Ectodermal cell (in vitro differentiated cells): ENCODE measurements at regions not wholly inside any gene's neighbourhood (a gene's known extent, or its start where the extent isn't known, plus 50 kb on each side); places are given as distances from the start of the nearest gene placed in this dataset.

Experiments
- H3K27ac ChIP-seq: 2 replicates; pipeline ENCODE4 v1.7.0; 2013; ENCODE audit warnings: mild to moderate bottlenecking, low read depth, low read length; ENCODE audit not compliant: insufficient read depth, poor library complexity, severe bottlenecking
- H3K27me3 ChIP-seq: 2 replicates; pipeline ENCODE4 v1.7.0; 2013; ENCODE audit warnings: mild to moderate bottlenecking, low read length; ENCODE audit not compliant: insufficient read depth, control insufficient read depth, poor library complexity, severe bottlenecking
- H3K36me3 ChIP-seq: one replicate; pipeline ENCODE4 v1.7.0; 2013; ENCODE audit warnings: low read length; ENCODE audit not compliant: control insufficient read depth, insufficient read depth
- H3K4me1 ChIP-seq: one replicate; pipeline ENCODE4 v1.7.0; 2013; ENCODE audit warnings: low read length; ENCODE audit not compliant: control insufficient read depth, insufficient read depth
- H3K4me3 ChIP-seq: 2 replicates; pipeline ENCODE4 v1.7.0; 2013; ENCODE audit warnings: low read depth, low read length, control low read depth; ENCODE audit not compliant: insufficient read depth
- H3K9me3 ChIP-seq: 2 replicates; pipeline ENCODE4 v1.7.0; 2013; ENCODE audit warnings: mild to moderate bottlenecking, low read length, moderate library complexity; ENCODE audit not compliant: control insufficient read depth
- WGBS, 2 experiments: methylation state at CpG; one replicate each; pipeline ENCODE4 v1.1.7; 2013; ENCODE audit warnings: missing lambda C conversion rate in 2 of 2; 5-methylcytosine and 5-hydroxymethylcytosine counted together

GRCh38 chr2:23220513-23221094, 164.4 kb upstream of the KLHL29 start:
- no peaks in the 10 kb centered on the region for H3K36me3 ChIP-seq
- H3K27me3 ChIP-seq = no peaks in the 10 kb centered on the region
- no peaks in the 10 kb centered on the region for H3K4me1 ChIP-seq
- no peak overlapping the region for H3K4me3 ChIP-seq
- WGBS, 2 experiments = 83 to 100% methylated on average over 1 of the region's 2 CpGs
- no peak overlapping the region for H3K27ac ChIP-seq
- no peaks in the 10 kb centered on the region for H3K9me3 ChIP-seq

DNA sequence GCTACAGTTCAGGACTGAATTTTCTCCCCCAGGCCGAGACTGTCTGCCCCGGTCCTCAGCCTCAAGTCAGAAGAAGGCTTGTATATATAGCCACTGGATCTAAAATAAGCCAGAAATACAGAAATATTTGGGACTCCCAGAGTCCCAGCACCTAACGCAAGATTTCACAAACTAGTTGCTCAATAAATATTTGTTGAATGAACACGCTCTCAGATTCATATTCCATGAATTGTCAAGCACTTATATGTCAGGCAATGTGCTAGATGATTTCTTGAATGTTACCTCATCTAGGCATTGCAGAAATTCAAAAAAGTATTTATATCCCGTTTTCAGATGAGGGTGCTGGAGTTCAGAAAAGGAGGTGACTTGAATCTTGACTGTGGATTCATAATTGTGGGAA, 163.7 kb upstream of the KLHL29 start:
- Histone ChIP-seq H3K36me3 (no peaks in the 10 kb centered on the region), H3K9me3 (no peaks in the 10 kb centered on the region), H3K4me1 (no peaks in the 10 kb centered on the region), H3K27ac (no peak overlapping the region), H3K27me3 (no peaks in the 10 kb centered on the region), H3K4me3 (no peak overlapping the region)
- WGBS, 2 experiments = 90 to 100% methylated on average over 3 to 5 of the region's 5 CpGs

GRCh38 chr2:23221901-23222300, 163.1 kb upstream of the KLHL29 start:
- Histone ChIP-seq H3K4me1 (no peaks in the 10 kb centered on the region), H3K27ac (no peak overlapping the region), H3K36me3 (no peaks in the 10 kb centered on the region), H3K4me3 (no peak overlapping the region), H3K27me3 (no peaks in the 10 kb centered on the region), H3K9me3 (no peaks in the 10 kb centered on the region)
- 92 to 94% methylated on average over 4 of the region's 4 CpGs for WGBS, 2 experiments

DNA sequence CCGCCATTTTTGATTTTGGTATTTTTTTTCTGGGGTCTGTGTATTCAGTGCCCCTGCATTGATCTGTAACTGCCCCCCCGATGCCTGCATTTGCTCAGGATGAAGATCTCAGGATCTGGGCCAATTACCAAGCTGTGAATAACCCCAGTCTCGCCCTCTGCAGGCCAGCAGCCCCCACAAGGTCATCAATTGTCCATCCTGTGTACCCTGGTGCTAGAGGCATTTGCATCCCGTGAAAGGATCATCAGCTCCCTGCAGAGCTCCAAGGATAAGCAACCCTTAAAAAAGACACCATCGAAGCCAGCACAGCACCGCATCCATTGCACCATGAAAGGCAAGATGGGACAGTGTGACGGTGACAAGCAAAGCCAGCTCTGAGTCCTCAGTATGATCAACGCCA, 154.1 kb upstream of the KLHL29 start:
- WGBS, 2 experiments = 41 to 43% methylated on average over 8 of the region's 8 CpGs
- H3K4me1 ChIP-seq = peaks cover 6% of the 10 kb centered on the region
- H3K36me3 ChIP-seq = no peaks in the 10 kb centered on the region
- no peak overlapping the region for H3K27ac ChIP-seq
- H3K9me3 ChIP-seq = no peaks in the 10 kb centered on the region
- no peak overlapping the region for H3K4me3 ChIP-seq
- H3K27me3 ChIP-seq = no peaks in the 10 kb centered on the region

GRCh38 chr2:23231865-23232264, 153.1 kb upstream of the KLHL29 start:
- WGBS, 2 experiments = 95 to 96% methylated on average over 7 of the region's 7 CpGs
- Histone ChIP-seq H3K9me3 (no peaks in the 10 kb centered on the region), H3K27me3 (no peaks in the 10 kb centered on the region), H3K4me1 (peaks cover 6% of the 10 kb centered on the region), H3K4me3 (no peak overlapping the region), H3K27ac (no peak overlapping the region), H3K36me3 (no peaks in the 10 kb centered on the region)

GRCh38 chr2:23235292-23235691, 149.7 kb upstream of the KLHL29 start:
- no peak overlapping the region for H3K27ac ChIP-seq
- no peaks in the 10 kb centered on the region for H3K36me3 ChIP-seq
- no peaks in the 10 kb centered on the region for H3K9me3 ChIP-seq
- no peak overlapping the region for H3K4me3 ChIP-seq
- H3K27me3 ChIP-seq = no peaks in the 10 kb centered on the region
- WGBS, 2 experiments = 97 to 100% methylated on average over 2 of the region's 2 CpGs
- H3K4me1 ChIP-seq = peaks cover 6% of the 10 kb centered on the region

GRCh38 chr2:23235736-23236135, 149.2 kb upstream of the KLHL29 start:
- no peaks in the 10 kb centered on the region for H3K9me3 ChIP-seq
- 93 to 95% methylated on average over 6 of the region's 6 CpGs for WGBS, 2 experiments

GRCh38 chr2:23237147-23237546, 147.8 kb upstream of the KLHL29 start:
- Histone ChIP-seq H3K27ac (no peak overlapping the region), H3K4me3 (no peak overlapping the region), H3K27me3 (no peaks in the 10 kb centered on the region), H3K9me3 (no peaks in the 10 kb centered on the region), H3K4me1 (peaks cover 5% of the 10 kb centered on the region), H3K36me3 (no peaks in the 10 kb centered on the region)
- WGBS, 2 experiments = 96% methylated on average over 7 of the region's 7 CpGs

More at GRCh38 chr2:23235736-23236135, 149.2 kb upstream of the KLHL29 start:
- peaks cover 5% of the 10 kb centered on the region for H3K4me1 ChIP-seq
- H3K4me3 ChIP-seq = no peak overlapping the region
- no peaks in the 10 kb centered on the region for H3K36me3 ChIP-seq
- H3K27me3 ChIP-seq = no peaks in the 10 kb centered on the region
- no peak overlapping the region for H3K27ac ChIP-seq

GRCh38 chr2:23238011-23238657, 146.8 kb upstream of the KLHL29 start:
- H3K36me3 ChIP-seq = no peaks in the 10 kb centered on the region
- H3K4me1 ChIP-seq = peaks cover 5% of the 10 kb centered on the region
- H3K27me3 ChIP-seq = no peaks in the 10 kb centered on the region
- H3K27ac ChIP-seq = no peak overlapping the region
- no peaks in the 10 kb centered on the region for H3K9me3 ChIP-seq
- H3K4me3 ChIP-seq = no peak overlapping the region
- 89 to 91% methylated on average over 4 of the region's 4 CpGs for WGBS, 2 experiments

- no peaks in the 10 kb centered on the region for H3K9me3 ChIP-seq
- 95 to 96% methylated on average over 8 of the region's 8 CpGs for WGBS, 2 experiments
- no peaks in the 10 kb centered on the region for H3K27me3 ChIP-seq
- H3K27ac ChIP-seq = no peak overlapping the region
- H3K4me1 ChIP-seq = peaks cover 5% of the 10 kb centered on the region
- no peak overlapping the region for H3K4me3 ChIP-seq
- no peaks in the 10 kb centered on the region for H3K36me3 ChIP-seq
These were observed 145.6 kb upstream of the KLHL29 start for GRCh38 chr2:23239374-23239773.
